HEK293 (cell line): ENCODE measurements at regions not wholly inside any gene's neighbourhood (a gene's known extent, or its start where the extent isn't known, plus 50 kb on each side); places are given as distances from the start of the nearest gene placed in this dataset.

Experiments used
- CTCF ChIA-PET: fragments of 350-600 bp; formaldehyde crosslinking; extraction: SDS; loops from one replicate; lab custom pipeline; 2021; ENCODE audit warnings: antibody characterized with exemption; lab: Yijun Ruan, JAX
- POLR2A ChIA-PET: fragments of 300-600 bp; formaldehyde crosslinking; extraction: SDS; loops from one replicate; lab custom pipeline; 2020; ENCODE audit warnings: antibody characterized with exemption, inconsistent platforms; lab: Yijun Ruan, JAX
- H3K27ac ChIP-seq: fragments of 200-500 bp; sonication (Bioruptor generic); 2 replicates; pipeline ENCODE4 v1.5.1; 2014; ENCODE audit warnings: low read depth, low read length, control low read depth, inconsistent platforms; ENCODE audit errors: extremely low read depth
- H3K36me3 ChIP-seq, 2 experiments: fragments of 200-500 bp in 1 of 2; sonication (Bioruptor generic) in 1 of 2; 1 replicate in 1 of 2; 2 replicates in 1 of 2; pipeline ENCODE4 v1.5.1; 2014 to 2017; ENCODE audit warnings: inconsistent platforms in 2 of 2, low read length in 2 of 2; ENCODE audit not compliant: control insufficient read depth in 2 of 2, insufficient read depth in 1 of 2
- H3K4me1 ChIP-seq: fragments of 200-500 bp; sonication (Bioruptor generic); 2 replicates; pipeline ENCODE4 v1.5.1; 2014; ENCODE audit warnings: mild to moderate bottlenecking, low read length, inconsistent platforms; ENCODE audit not compliant: control insufficient read depth, insufficient read depth
- H3K4me3 ChIP-seq: 2 replicates; pipeline ENCODE4 v1.5.1; 2011; ENCODE audit warnings: low read depth, mild to moderate bottlenecking, control low read depth, low read length, moderate library complexity
- H3K9me3 ChIP-seq: fragments of 200-500 bp; sonication (Bioruptor generic); 2 replicates; pipeline ENCODE4 v1.5.1; 2014; ENCODE audit warnings: low read depth, low read length, inconsistent platforms; ENCODE audit not compliant: control insufficient read depth, insufficient read depth
- AEBP2 ChIP-seq: fragments of 450-650 bp; formaldehyde crosslinking; IDR thresholded peaks from 2 replicates; pipeline ENCODE4 v1.5.1; 2016; ENCODE audit warnings: missing biosample characterization, missing genetic modification characterization, borderline replicate concordance
- BCL6B ChIP-seq: fragments of 450-650 bp; formaldehyde crosslinking; IDR thresholded peaks from 2 replicates; pipeline ENCODE4 v1.5.1; 2017; ENCODE audit warnings: missing biosample characterization, missing genetic modification characterization
- KLF1 ChIP-seq: fragments of 450-650 bp; formaldehyde crosslinking; IDR thresholded peaks from 2 replicates; pipeline ENCODE4 v1.5.1; 2016; ENCODE audit warnings: missing biosample characterization, missing genetic modification characterization
- KLF16 ChIP-seq: fragments of 450-650 bp; formaldehyde crosslinking; IDR thresholded peaks from 2 replicates; pipeline ENCODE4 v1.5.1; 2017; ENCODE audit warnings: missing biosample characterization, missing genetic modification characterization
- KLF17 ChIP-seq: fragments of 450-650 bp; formaldehyde crosslinking; IDR thresholded peaks from 2 replicates; pipeline ENCODE4 v1.5.1; 2016; ENCODE audit warnings: missing biosample characterization, missing genetic modification characterization
- PBX3 ChIP-seq: sonication (generic); formaldehyde crosslinking; IDR thresholded peaks from 2 replicates; pipeline ENCODE4 v1.8.1; 2022; ENCODE audit warnings: mild to moderate bottlenecking, moderate library complexity, missing genetic modification reagents
- RBAK ChIP-seq: fragments of 450-650 bp; formaldehyde crosslinking; IDR thresholded peaks from 2 replicates; pipeline ENCODE4 v1.5.1; 2016; ENCODE audit warnings: missing biosample characterization, missing genetic modification characterization
- SALL2 ChIP-seq: fragments of 450-650 bp; formaldehyde crosslinking; IDR thresholded peaks from 2 replicates; pipeline ENCODE4 v1.5.0; 2017; ENCODE audit warnings: missing biosample characterization, mild to moderate bottlenecking, missing genetic modification characterization, borderline replicate concordance
- SP7 ChIP-seq: fragments of 450-650 bp; formaldehyde crosslinking; IDR thresholded peaks from 2 replicates; pipeline ENCODE4 v1.5.1; 2016; ENCODE audit warnings: missing biosample characterization, missing genetic modification characterization
- TRIM28 ChIP-seq: IDR thresholded peaks from 2 replicates; pipeline ENCODE4 v1.6.1; 2011; ENCODE audit warnings: low read length, control low read depth, borderline replicate concordance
- ZNF114 ChIP-seq: fragments of 450-650 bp; formaldehyde crosslinking; IDR thresholded peaks from 2 replicates; pipeline ENCODE4 v1.5.0; 2017; ENCODE audit warnings: missing biosample characterization, missing genetic modification characterization
- ZNF155 ChIP-seq: fragments of 450-650 bp; formaldehyde crosslinking; IDR thresholded peaks from 2 replicates; pipeline ENCODE4 v1.5.1; 2016; ENCODE audit warnings: missing biosample characterization, missing genetic modification characterization
- ZNF221 ChIP-seq: fragments of 450-650 bp; formaldehyde crosslinking; IDR thresholded peaks from 2 replicates; pipeline ENCODE4 v1.5.1; 2017; ENCODE audit warnings: missing biosample characterization, missing genetic modification characterization, borderline replicate concordance
- ZNF24 ChIP-seq: fragments of 450-650 bp; formaldehyde crosslinking; IDR thresholded peaks from 2 replicates; pipeline ENCODE4 v1.5.1; 2016; ENCODE audit warnings: missing biosample characterization, missing genetic modification characterization
- ZNF324 ChIP-seq: fragments of 450-650 bp; formaldehyde crosslinking; IDR thresholded peaks from 2 replicates; pipeline ENCODE4 v1.5.1; 2016; ENCODE audit warnings: missing biosample characterization, missing genetic modification characterization
- ZNF341 ChIP-seq: fragments of 450-650 bp; formaldehyde crosslinking; IDR thresholded peaks from 2 replicates; pipeline ENCODE4; 2016; ENCODE audit warnings: low read depth, missing biosample characterization, missing genetic modification characterization
- ZNF354C ChIP-seq: fragments of 450-650 bp; formaldehyde crosslinking; IDR thresholded peaks from 2 replicates; pipeline ENCODE4 v1.5.1; 2016; ENCODE audit warnings: missing biosample characterization, missing genetic modification characterization, low read depth, borderline replicate concordance
- ZNF488 ChIP-seq: fragments of 450-650 bp; formaldehyde crosslinking; IDR thresholded peaks from 2 replicates; pipeline ENCODE4 v1.5.1; 2016; ENCODE audit warnings: missing biosample characterization, missing genetic modification characterization
- ZNF560 ChIP-seq: fragments of 450-650 bp; formaldehyde crosslinking; IDR thresholded peaks from 2 replicates; pipeline ENCODE4 v1.5.1; 2017; ENCODE audit warnings: missing biosample characterization, missing genetic modification characterization, borderline replicate concordance
- ZNF610 ChIP-seq: fragments of 450-650 bp; formaldehyde crosslinking; IDR thresholded peaks from 2 replicates; pipeline ENCODE4 v1.5.1; 2016; ENCODE audit warnings: missing biosample characterization, missing genetic modification characterization, borderline replicate concordance
- ZNF670 ChIP-seq: fragments of 450-650 bp; formaldehyde crosslinking; IDR thresholded peaks from 2 replicates; pipeline ENCODE4 v1.5.1; 2016; ENCODE audit warnings: missing biosample characterization, missing genetic modification characterization, low read depth
- ZNF747 ChIP-seq: fragments of 450-650 bp; formaldehyde crosslinking; IDR thresholded peaks from 2 replicates; pipeline ENCODE4 v1.5.1; 2016; ENCODE audit warnings: missing biosample characterization, missing genetic modification characterization
- ZSCAN16 ChIP-seq: fragments of 450-650 bp; formaldehyde crosslinking; IDR thresholded peaks from 2 replicates; pipeline ENCODE4 v1.5.1; 2016; ENCODE audit warnings: missing biosample characterization, missing genetic modification characterization

- H3K27ac ChIP-seq, result no peak overlapping the region
- no peaks in the 10 kb centered on the region for H3K36me3 ChIP-seq
- ChIA-PET POLR2A (no interaction called here), CTCF (no interaction called here)
- no peaks in the 10 kb centered on the region for H3K9me3 ChIP-seq
- H3K4me1 ChIP-seq, result no peaks in the 10 kb centered on the region
- no peak overlapping the region for H3K4me3 ChIP-seq
- TF ChIP-seq RBAK (tag by site-specific recombination) (no peak), ZNF221 (tag by site-specific recombination) (no peak), ZNF488 (tag by site-specific recombination) (no peak), ZNF324 (tag by site-specific recombination) (no peak), ZNF670 (tag by site-specific recombination) (no peak), KLF17 (tag by site-specific recombination) (no peak), ZNF114 (tag by site-specific recombination) (no peak), ZSCAN16 (tag by site-specific recombination) (no peak), BCL6B (tag by site-specific recombination) (no peak), TRIM28 (no peak), SP7 (tag by site-specific recombination) (no peak), ZNF560 (tag by site-specific recombination) (no peak)
These were observed 194.6 kb upstream of the RRP15 start for GRCh38 chr1:218090459-218090858.

- Histone ChIP-seq H3K36me3 (no peaks in the 10 kb centered on the region), H3K9me3 (no peaks in the 10 kb centered on the region), H3K27ac (no peak overlapping the region), H3K4me3 (no peak overlapping the region), H3K4me1 (no peaks in the 10 kb centered on the region)
- ChIA-PET CTCF (no interaction called here), POLR2A (no interaction called here)
- no peak for TF ChIP-seq ZNF24
- no peak for TF ChIP-seq KLF17 (tag by site-specific recombination)
- no peak for TF ChIP-seq KLF1 (tag by site-specific recombination)
- TF ChIP-seq ZNF747 (tag by site-specific recombination), result no peak
- TF ChIP-seq KLF16 (tag by site-specific recombination), result no peak
- no peak for TF ChIP-seq AEBP2 (tag by site-specific recombination)
These were observed 183.7 kb upstream of the RRP15 start for GRCh38 chr1:218101409-218101808.

GRCh38 chr1:218108034-218108433 is 177.1 kb upstream of the RRP15 start:
- ChIA-PET POLR2A (no interaction called here), CTCF (no interaction called here)
- Histone ChIP-seq H3K36me3 (no peaks in the 10 kb centered on the region), H3K9me3 (no peaks in the 10 kb centered on the region), H3K4me1 (no peaks in the 10 kb centered on the region), H3K27ac (no peak overlapping the region), H3K4me3 (no peak overlapping the region)
- no peak for TF ChIP-seq ZNF610 (tag by site-specific recombination)
- TF ChIP-seq BCL6B (tag by site-specific recombination), result no peak
- no peak for TF ChIP-seq ZNF155
- TF ChIP-seq ZNF747 (tag by site-specific recombination), result no peak
- no peak for TF ChIP-seq SALL2 (tag by site-specific recombination)
- TF ChIP-seq PBX3, result no peak
- no peak for TF ChIP-seq RBAK (tag by site-specific recombination)
- TF ChIP-seq ZNF354C (tag by site-specific recombination), result no peak
- no peak for TF ChIP-seq ZNF341 (tag by site-specific recombination)
